ENCODE measurements at regions not wholly inside any gene's neighbourhood (a gene's known extent, or its start where the extent isn't known, plus 50 kb on each side); places are given as distances from the start of the nearest gene placed in this dataset.

DNA sequence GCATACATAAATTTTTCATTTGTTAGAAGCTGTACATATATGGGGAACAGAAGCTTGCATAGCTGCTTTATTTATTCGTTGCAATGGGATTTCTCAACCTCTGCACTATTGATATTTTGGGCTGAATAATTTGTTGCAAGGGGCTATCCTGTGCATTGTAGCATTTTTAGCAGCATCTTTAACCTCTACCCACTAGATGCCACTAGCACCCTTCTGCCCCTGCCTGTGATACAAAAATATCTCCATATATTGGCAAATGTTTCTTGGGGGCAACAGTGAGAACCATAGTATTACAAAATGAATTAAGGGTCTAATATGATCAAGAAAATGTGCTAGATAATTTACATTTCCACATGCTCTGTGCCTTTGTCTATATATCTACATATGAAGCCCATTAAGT lies 1401.0 kb downstream of the CDH11 start:
- TF ChIP-seq POLR2A (IDR thresholded peaks at IDR 0.05) = no peak
- TF ChIP-seq EP300 (IDR thresholded peaks at IDR 0.05) = no peak
- TF ChIP-seq, protein P1, sequence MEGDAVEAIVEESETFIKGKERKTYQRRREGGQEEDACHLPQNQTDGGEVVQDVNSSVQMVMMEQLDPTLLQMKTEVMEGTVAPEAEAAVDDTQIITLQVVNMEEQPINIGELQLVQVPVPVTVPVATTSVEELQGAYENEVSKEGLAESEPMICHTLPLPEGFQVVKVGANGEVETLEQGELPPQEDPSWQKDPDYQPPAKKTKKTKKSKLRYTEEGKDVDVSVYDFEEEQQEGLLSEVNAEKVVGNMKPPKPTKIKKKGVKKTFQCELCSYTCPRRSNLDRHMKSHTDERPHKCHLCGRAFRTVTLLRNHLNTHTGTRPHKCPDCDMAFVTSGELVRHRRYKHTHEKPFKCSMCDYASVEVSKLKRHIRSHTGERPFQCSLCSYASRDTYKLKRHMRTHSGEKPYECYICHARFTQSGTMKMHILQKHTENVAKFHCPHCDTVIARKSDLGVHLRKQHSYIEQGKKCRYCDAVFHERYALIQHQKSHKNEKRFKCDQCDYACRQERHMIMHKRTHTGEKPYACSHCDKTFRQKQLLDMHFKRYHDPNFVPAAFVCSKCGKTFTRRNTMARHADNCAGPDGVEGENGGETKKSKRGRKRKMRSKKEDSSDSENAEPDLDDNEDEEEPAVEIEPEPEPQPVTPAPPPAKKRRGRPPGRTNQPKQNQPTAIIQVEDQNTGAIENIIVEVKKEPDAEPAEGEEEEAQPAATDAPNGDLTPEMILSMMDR (IDR thresholded peaks at IDR 0.05) = no peak
- TF ChIP-seq POLR2AphosphoS5 (IDR thresholded peaks at IDR 0.05) = no peak
- H3K27me3 ChIP-seq = no peaks in the 10 kb centered on the region
- H3K27ac ChIP-seq = no peak overlapping the region
- H3K4me1 ChIP-seq = no peaks in the 10 kb centered on the region
- no peak for DNase-seq
- no peaks in the 10 kb centered on the region for H3K9me3 ChIP-seq
- no peak overlapping the region for H3K4me3 ChIP-seq
- intact Hi-C loops (cut with DNase I) = no loop called here
- WGBS, 2 donors = 13 to 55% methylated on average over 1 of the region's 1 CpG
- no peaks in the 10 kb centered on the region for H3K36me3 ChIP-seq

GRCh38 chr16:63719926-63720325 lies 1401.9 kb downstream of the CDH11 start:
- intact Hi-C loops (cut with DNase I) = no loop called here
- no peak overlapping the region for H3K27ac ChIP-seq
- H3K9me3 ChIP-seq = no peaks in the 10 kb centered on the region
- DNase-seq = no peak
- H3K4me3 ChIP-seq = no peak overlapping the region
- no peaks in the 10 kb centered on the region for H3K27me3 ChIP-seq
- 41 to 79% methylated on average over 10 of the region's 10 CpGs for WGBS, 2 donors
- H3K36me3 ChIP-seq = no peaks in the 10 kb centered on the region
- TF ChIP-seq, protein P1 (IDR thresholded peaks at IDR 0.05) = no peak
- TF ChIP-seq EP300 (IDR thresholded peaks at IDR 0.05) (no peak), POLR2AphosphoS5 (IDR thresholded peaks at IDR 0.05) (no peak), POLR2A (IDR thresholded peaks at IDR 0.05) (no peak)
- no peaks in the 10 kb centered on the region for H3K4me1 ChIP-seq

- no peaks in the 10 kb centered on the region for H3K9me3 ChIP-seq
- H3K4me1 ChIP-seq = no peaks in the 10 kb centered on the region
- no peaks in the 10 kb centered on the region for H3K27me3 ChIP-seq
- H3K27ac ChIP-seq = no peak overlapping the region
- H3K36me3 ChIP-seq = no peaks in the 10 kb centered on the region
- DNase-seq = no peak
- H3K4me3 ChIP-seq = no peak overlapping the region
- intact Hi-C loops (cut with DNase I) = no loop called here
- TF ChIP-seq POLR2A (IDR thresholded peaks at IDR 0.05) = no peak
- no peak for TF ChIP-seq POLR2AphosphoS5 (IDR thresholded peaks at IDR 0.05)
- TF ChIP-seq, protein P1 (IDR thresholded peaks at IDR 0.05) = no peak
These were observed 1404.1 kb downstream of the CDH11 start for GRCh38 chr16:63717806-63718205.

DNA sequence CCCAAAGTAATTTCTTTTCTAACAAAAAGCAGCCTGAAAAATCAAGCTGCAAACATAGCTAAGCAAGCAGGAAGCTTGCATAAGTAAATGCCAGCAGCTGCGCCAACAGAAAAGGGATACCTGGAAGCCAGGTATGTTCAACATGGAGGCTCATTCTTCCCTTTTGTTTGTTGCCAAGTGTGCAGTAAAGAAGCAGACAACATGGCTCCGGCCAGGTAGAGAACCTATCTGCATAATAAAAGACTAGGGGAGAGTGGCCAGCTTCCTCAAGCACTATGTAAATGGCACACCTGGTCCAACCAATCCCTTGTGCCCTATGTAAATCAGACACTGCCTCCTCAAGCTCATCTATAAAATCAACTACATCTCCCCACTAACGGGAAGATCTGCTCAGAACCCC lies 1407.0 kb downstream of the CDH11 start:
- DNase-seq = no peak
- 63 to 81% methylated on average over 3 of the region's 3 CpGs for WGBS, 2 donors
- no peaks in the 10 kb centered on the region for H3K4me1 ChIP-seq
- no peaks in the 10 kb centered on the region for H3K27me3 ChIP-seq
- H3K27ac ChIP-seq = no peak overlapping the region
- intact Hi-C loops (cut with DNase I) = no loop called here
- no peaks in the 10 kb centered on the region for H3K36me3 ChIP-seq
- no peak overlapping the region for H3K4me3 ChIP-seq
- TF ChIP-seq POLR2A (IDR thresholded peaks at IDR 0.05) (no peak), POLR2AphosphoS5 (IDR thresholded peaks at IDR 0.05) (no peak), EP300 (IDR thresholded peaks at IDR 0.05) (no peak)
- TF ChIP-seq, protein P1 (IDR thresholded peaks at IDR 0.05) = no peak
- H3K9me3 ChIP-seq = no peaks in the 10 kb centered on the region

DNA sequence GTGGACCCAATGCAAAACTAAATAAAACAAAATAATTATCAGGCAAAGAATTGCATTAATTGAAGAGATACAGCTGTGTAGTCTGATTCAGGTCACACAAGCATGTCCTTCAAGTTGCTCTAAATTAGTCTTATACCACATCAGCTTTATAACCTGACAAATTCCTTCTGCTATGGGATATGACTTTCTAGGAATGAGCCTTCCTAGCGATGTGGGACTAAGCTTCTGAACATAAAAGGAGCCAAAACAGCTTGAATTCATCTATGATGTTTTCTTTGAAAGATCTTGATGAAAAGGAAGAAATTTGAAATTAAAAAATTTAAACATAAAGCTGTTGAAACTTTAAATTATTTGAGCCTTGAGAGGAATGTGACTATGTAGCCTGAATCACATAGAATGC lies 1409.1 kb downstream of the CDH11 start:
- 85 to 92% methylated on average over 1 of the region's 1 CpG for WGBS, 2 donors
- Histone ChIP-seq H3K4me1 (no peaks in the 10 kb centered on the region), H3K9me3 (no peaks in the 10 kb centered on the region), H3K27ac (no peak overlapping the region), H3K27me3 (no peaks in the 10 kb centered on the region), H3K36me3 (no peaks in the 10 kb centered on the region), H3K4me3 (no peak overlapping the region)
- no peak for DNase-seq
- intact Hi-C loops (cut with DNase I) = no loop called here
- TF ChIP-seq POLR2A (IDR thresholded peaks at IDR 0.05) (no peak), POLR2AphosphoS5 (IDR thresholded peaks at IDR 0.05) (no peak), EP300 (IDR thresholded peaks at IDR 0.05) (no peak)
- TF ChIP-seq, protein P1 (IDR thresholded peaks at IDR 0.05) = no peak
